Subcutaneous abdominal adipose tissue (tissue), 5 donors: ENCODE measurements at regions not wholly inside any gene's neighbourhood (a gene's known extent, or its start where the extent isn't known, plus 50 kb on each side); places are given as distances from the start of the nearest gene placed in this dataset.
A peak's percentile ranks its signal among the peaks of the same experiment; 100 is the strongest.

Experiments used
- H3K27ac ChIP-seq: one replicate; pipeline ENCODE4 v1.7.0; 2013; ENCODE audit warnings: low read depth, mild to moderate bottlenecking, inconsistent platforms, low read length, moderate library complexity
- H3K27me3 ChIP-seq, 5 donors: one replicate each; pipeline ENCODE4 v1.7.0; 2013; ENCODE audit warnings: low read length in 5 of 5, inconsistent platforms in 1 of 5; ENCODE audit not compliant: control insufficient read depth in 5 of 5, insufficient read depth in 4 of 5
- H3K36me3 ChIP-seq, 5 donors: one replicate each; pipeline ENCODE4 v1.7.0; 2013; ENCODE audit warnings: low read length in 5 of 5; ENCODE audit not compliant: control insufficient read depth in 5 of 5, insufficient read depth in 5 of 5
- H3K4me1 ChIP-seq, 5 donors: one replicate each; pipeline ENCODE4 v1.7.0; 2013; ENCODE audit warnings: low read length in 5 of 5, mild to moderate bottlenecking in 3 of 5, moderate library complexity in 1 of 5; ENCODE audit not compliant: control insufficient read depth in 5 of 5, insufficient read depth in 5 of 5
- H3K4me3 ChIP-seq, 5 donors: one replicate each; pipeline ENCODE4 v1.7.0; 2013; ENCODE audit warnings: low read length in 5 of 5, low read depth in 1 of 5
- H3K9ac ChIP-seq, 5 donors: one replicate each; pipeline ENCODE4 v1.7.0; 2013; ENCODE audit warnings: low read length in 5 of 5, mild to moderate bottlenecking in 4 of 5, moderate library complexity in 3 of 5
- H3K9me3 ChIP-seq, 5 donors: one replicate each; pipeline ENCODE4 v1.7.0; 2013; ENCODE audit warnings: low read length in 5 of 5; ENCODE audit not compliant: control insufficient read depth in 5 of 5
- donor health status: healthy.
- donor health status: healthy.
- donor health status: healthy.
- donor health status: healthy.
- donor health status: healthy.

- H3K4me1 ChIP-seq, result peaks cover 0 to 39% (median 3%) of the 10 kb centered on the region in 5 donors
- no peak overlapping the region for H3K9ac ChIP-seq
- H3K36me3 ChIP-seq, result no peaks in the 10 kb centered on the region
- no peaks in the 10 kb centered on the region for H3K27me3 ChIP-seq
- H3K9me3 ChIP-seq, result no peaks in the 10 kb centered on the region
- H3K4me3 ChIP-seq, result no peak overlapping the region
- peak overlapping the region; percentile 12 for H3K27ac ChIP-seq
Measured at GRCh38 chr11:107157809-107158187, 139.5 kb upstream of the GUCY1A2 start.

GRCh38 chr11:107157146-107157808, 139.0 kb upstream of the GUCY1A2 start:
- Histone ChIP-seq H3K27ac (peak overlapping the region; percentile 12), H3K9me3 (no peaks in the 10 kb centered on the region)

GRCh38 chr11:107151579-107151978, 133.3 kb upstream of the GUCY1A2 start:
- Histone ChIP-seq H3K9me3 (peaks cover 0 to 3% (median 0%) of the 10 kb centered on the region in 5 donors), H3K27ac (no peak overlapping the region), H3K9ac (no peak overlapping the region), H3K4me1 (no peaks in the 10 kb centered on the region), H3K27me3 (no peaks in the 10 kb centered on the region), H3K4me3 (no peak overlapping the region), H3K36me3 (no peaks in the 10 kb centered on the region)

More at GRCh38 chr11:107157146-107157808, 139.0 kb upstream of the GUCY1A2 start:
- no peaks in the 10 kb centered on the region for H3K36me3 ChIP-seq
- no peak overlapping the region for H3K9ac ChIP-seq
- H3K27me3 ChIP-seq, result no peaks in the 10 kb centered on the region
- peaks cover 0 to 39% (median 3%) of the 10 kb centered on the region in 5 donors for H3K4me1 ChIP-seq
- no peak overlapping the region for H3K4me3 ChIP-seq

DNA sequence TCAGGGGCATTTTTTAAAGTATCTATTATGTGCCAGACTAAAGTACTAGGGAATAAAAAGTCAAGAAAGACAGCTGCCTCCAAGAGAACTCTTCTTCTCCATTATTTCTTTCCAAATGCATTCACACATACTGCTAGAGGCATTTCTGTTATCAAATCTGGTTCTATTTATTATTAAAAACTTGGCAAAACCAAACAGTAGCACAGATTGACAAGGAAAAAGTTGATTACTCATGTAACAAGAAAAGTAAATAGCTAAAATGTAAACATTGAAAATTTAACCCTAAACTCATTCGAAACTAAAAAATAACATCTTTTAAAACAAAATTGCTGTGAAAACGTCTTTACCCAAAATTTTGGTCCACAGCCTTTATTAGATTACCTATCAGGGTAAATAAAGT, 132.9 kb upstream of the GUCY1A2 start:
- H3K4me3 ChIP-seq, result no peak overlapping the region
- no peaks in the 10 kb centered on the region for H3K4me1 ChIP-seq
- H3K9me3 ChIP-seq, result peaks cover 0 to 3% (median 0%) of the 10 kb centered on the region in 5 donors
- no peak overlapping the region for H3K27ac ChIP-seq
- no peak overlapping the region for H3K9ac ChIP-seq
- H3K36me3 ChIP-seq, result no peaks in the 10 kb centered on the region
- no peaks in the 10 kb centered on the region for H3K27me3 ChIP-seq

DNA sequence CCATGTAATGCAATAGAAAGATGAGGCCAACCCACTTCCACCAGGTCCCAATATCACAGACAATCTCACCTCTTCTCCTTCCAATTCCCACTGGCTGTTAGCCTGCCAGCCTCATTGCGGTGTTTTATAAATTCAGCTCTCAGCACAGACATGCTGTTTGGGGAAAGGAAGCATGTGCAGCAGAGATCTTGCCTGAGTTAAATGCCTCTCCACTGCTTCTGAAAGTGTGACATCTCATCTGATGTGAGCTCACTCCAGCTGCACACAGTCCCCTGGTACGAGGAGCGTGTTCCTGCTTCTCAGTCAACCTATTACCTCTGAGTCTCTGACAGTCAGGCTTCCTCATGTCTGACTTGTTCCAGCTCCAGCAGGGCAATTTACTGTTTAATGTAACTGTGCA, 122.7 kb upstream of the GUCY1A2 start:
- Histone ChIP-seq H3K27me3 (no peaks in the 10 kb centered on the region), H3K4me3 (no peak overlapping the region), H3K27ac (no peak overlapping the region), H3K9ac (no peak overlapping the region), H3K4me1 (no peaks in the 10 kb centered on the region), H3K9me3 (peaks cover 0 to 4% (median 0%) of the 10 kb centered on the region in 5 donors), H3K36me3 (no peaks in the 10 kb centered on the region)

GRCh38 chr11:107139396-107139795, 121.1 kb upstream of the GUCY1A2 start:
- Histone ChIP-seq H3K4me1 (no peaks in the 10 kb centered on the region), H3K36me3 (no peaks in the 10 kb centered on the region), H3K4me3 (no peak overlapping the region), H3K9ac (no peak overlapping the region), H3K27me3 (no peaks in the 10 kb centered on the region), H3K27ac (no peak overlapping the region), H3K9me3 (peaks cover 0 to 4% (median 0%) of the 10 kb centered on the region in 5 donors)

DNA sequence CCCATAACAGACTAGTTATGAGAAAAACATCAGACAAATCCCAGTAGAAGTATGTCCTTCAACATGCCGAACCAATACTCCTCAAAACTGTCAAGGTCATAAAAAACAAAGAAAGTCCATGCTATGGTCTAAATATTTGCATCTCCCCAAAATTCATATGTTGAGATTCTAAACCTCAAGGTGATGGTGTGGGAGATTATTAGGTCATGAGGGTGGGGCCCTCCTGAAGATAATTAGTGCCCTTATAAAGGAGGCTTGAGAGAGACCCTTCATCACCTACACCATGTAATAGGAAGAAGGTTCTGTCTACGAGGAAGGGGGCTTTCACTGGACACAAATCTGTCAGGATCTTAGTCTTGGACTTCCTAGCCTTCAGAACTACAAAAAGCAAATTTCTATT, 118.6 kb upstream of the GUCY1A2 start:
- Histone ChIP-seq H3K36me3 (no peaks in the 10 kb centered on the region), H3K9ac (no peak overlapping the region), H3K9me3 (peaks cover 0 to 4% (median 0%) of the 10 kb centered on the region in 5 donors), H3K4me1 (no peaks in the 10 kb centered on the region), H3K4me3 (no peak overlapping the region), H3K27me3 (no peaks in the 10 kb centered on the region), H3K27ac (no peak overlapping the region)

GRCh38 chr11:107131756-107132155, 113.5 kb upstream of the GUCY1A2 start:
- Histone ChIP-seq H3K4me3 (no peak overlapping the region), H3K9me3 (peaks cover 0 to 5% (median 0%) of the 10 kb centered on the region in 5 donors), H3K9ac (no peak overlapping the region), H3K4me1 (no peaks in the 10 kb centered on the region), H3K27me3 (no peaks in the 10 kb centered on the region), H3K36me3 (no peaks in the 10 kb centered on the region), H3K27ac (no peak overlapping the region)

DNA sequence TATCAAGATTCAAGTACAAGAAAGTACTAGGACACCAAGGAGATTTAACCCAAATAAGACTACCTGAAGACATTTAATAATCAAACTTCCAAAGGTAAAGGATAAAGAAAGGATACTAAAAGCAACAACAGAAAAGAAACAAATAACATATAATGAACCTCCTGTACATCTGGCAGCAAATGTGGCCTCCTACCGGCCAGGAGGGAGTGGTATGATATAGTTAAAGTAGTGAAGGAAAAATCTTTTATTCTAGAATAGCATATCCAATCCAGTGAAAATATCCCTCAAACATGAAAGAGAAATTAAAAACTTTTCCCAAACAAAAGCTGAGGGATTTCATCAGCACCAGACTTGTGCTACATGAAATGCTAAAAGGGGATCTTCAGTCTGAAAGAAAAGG, 104.7 kb upstream of the GUCY1A2 start:
- Histone ChIP-seq H3K4me3 (no peak overlapping the region), H3K4me1 (no peaks in the 10 kb centered on the region), H3K9ac (no peak overlapping the region), H3K9me3 (no peaks in the 10 kb centered on the region), H3K36me3 (no peaks in the 10 kb centered on the region), H3K27ac (no peak overlapping the region), H3K27me3 (no peaks in the 10 kb centered on the region)

GRCh38 chr11:107118025-107118720, 99.9 kb upstream of the GUCY1A2 start:
- H3K36me3 ChIP-seq, result no peaks in the 10 kb centered on the region
- H3K9me3 ChIP-seq, result peaks cover 0 to 10% (median 5%) of the 10 kb centered on the region in 5 donors
- H3K4me1 ChIP-seq, result no peaks in the 10 kb centered on the region
- no peak overlapping the region for H3K4me3 ChIP-seq
- no peak overlapping the region for H3K27ac ChIP-seq
- no peak overlapping the region for H3K9ac ChIP-seq
- no peaks in the 10 kb centered on the region for H3K27me3 ChIP-seq
